ENCODE measurements at regions not wholly inside any gene's neighbourhood (a gene's known extent, or its start where the extent isn't known, plus 50 kb on each side); places are given as distances from the start of the nearest gene placed in this dataset.

- Histone ChIP-seq H3K4me3 (ENCODE audit: insufficient read depth, low read depth, low read length) (no peak overlapping the region), H4K8ac (ENCODE audit: low read depth in 2 of 2, low read length in 2 of 2) (no peak overlapping the region), H3K14ac (replicated peaks; ENCODE audit: low read depth, low read length) (no peak overlapping the region), H4K5ac (ENCODE audit: low read depth, low read length) (no peak overlapping the region), H3K27me3 (ENCODE audit: control insufficient read depth, insufficient read depth, low read length) (no peaks in the 10 kb centered on the region; the same call in 1 of the 2 replicates), H3K23ac (ENCODE audit: low read depth, low read length) (no peak overlapping the region), H3K36me3 (ENCODE audit: control insufficient read depth, insufficient read depth, low read length) (no peaks in the 10 kb centered on the region), H2BK5ac (ENCODE audit: low read depth, low read length, poor library complexity, severe bottlenecking) (no peak overlapping the region), H3K56ac (ENCODE audit: extremely low read depth, insufficient read depth, low read length) (no peak overlapping the region), H2AK5ac (ENCODE audit: low read depth, low read length) (no peak overlapping the region), H4K91ac (ENCODE audit: insufficient read depth, low read depth, low read length) (no peak overlapping the region), H2AFZ (replicated peaks; ENCODE audit: low read length, poor library complexity) (no peak overlapping the region), H3K9me3 (ENCODE audit: control insufficient read depth, insufficient read depth, low read length) (no peaks in the 10 kb centered on the region), H2AK9ac (replicated peaks; ENCODE audit: low read depth, low read length, poor library complexity) (no peak overlapping the region), H4K20me1 (ENCODE audit: insufficient read depth, low read length) (no peaks in the 10 kb centered on the region), H2BK120ac (ENCODE audit: low read depth, low read length) (no peak overlapping the region), H3K9me1 (ENCODE audit: insufficient read depth, low read length) (no peaks in the 10 kb centered on the region), H3K79me1 (ENCODE audit: low read depth in 1 of 2, low read length in 2 of 2) (no peaks in the 10 kb centered on the region), H3K18ac (ENCODE audit: low read depth, low read length) (no peak overlapping the region), H2BK15ac (ENCODE audit: low read depth, low read length) (no peak overlapping the region), H2BK20ac (ENCODE audit: low read depth, low read length) (no peak overlapping the region), H3K4me1 (ENCODE audit: control insufficient read depth, insufficient read depth, low read length) (no peaks in the 10 kb centered on the region), H3K4ac (ENCODE audit: low read depth, low read length) (no peak overlapping the region), H3K4me2 (ENCODE audit: low read depth, low read length) (no peak overlapping the region), H3K27ac (ENCODE audit: insufficient read depth, low read length) (no peak overlapping the region), H3K9ac (ENCODE audit: low read depth, low read length) (no peak overlapping the region)
- WGBS, 2 experiments (ENCODE audit: extremely low coverage in 2 of 2, insufficient read length in 1 of 2): no CpG with 5 or more reads among the region's 1 CpG
- no TSS peak for BruUV-seq (replicated peaks)
- in situ Hi-C loops (cut with MboI; ENCODE audit: low sequenced_read_pairs) (no loop called here), dilution Hi-C loops (cut with HindIII; ENCODE audit: low sequenced_read_pairs, unreplicated experiment) (no loop called here), intact Hi-C loops (cut with micrococcal nuclease) (no loop called here)
- DNase-seq (no peak), ATAC-seq (ENCODE audit: low read depth) (no peak)
- TF ChIP-seq CHD1 (IDR thresholded peaks at IDR 0.05; ENCODE audit: low read depth, low read length) (no peak), RFX5 (IDR thresholded peaks at IDR 0.05; ENCODE audit: low read depth, low read length) (no peak), RCOR1 (IDR thresholded peaks at IDR 0.05; ENCODE audit: insufficient replicate concordance, low read length) (no peak), POLR2A (IDR thresholded peaks at IDR 0.05; ENCODE audit: low read depth, low read length) (no peak), MAFK (IDR thresholded peaks at IDR 0.05; ENCODE audit: low read depth, low read length) (no peak), FOS (IDR thresholded peaks at IDR 0.05; ENCODE audit: low read depth, low read length) (no peak), ELK1 (IDR thresholded peaks at IDR 0.05; ENCODE audit: borderline replicate concordance, low read depth, low read length) (no peak), USF2 (IDR thresholded peaks at IDR 0.05; ENCODE audit: low read depth, low read length) (no peak), SMC3 (IDR thresholded peaks at IDR 0.05; ENCODE audit: low read depth, low read length) (no peak), MXI1 (IDR thresholded peaks at IDR 0.05; ENCODE audit: borderline replicate concordance, low read depth, low read length) (no peak), RAD21 (IDR thresholded peaks at IDR 0.05; ENCODE audit: low read length) (no peak), CEBPB (IDR thresholded peaks at IDR 0.05; ENCODE audit: low read depth, low read length) (no peak), NFE2L2 (IDR thresholded peaks at IDR 0.05; ENCODE audit: low read depth, low read length) (no peak), MAZ (IDR thresholded peaks at IDR 0.05; ENCODE audit: borderline replicate concordance, low read depth, low read length) (no peak), BHLHE40 (IDR thresholded peaks at IDR 0.05; ENCODE audit: low read depth, low read length) (no peak), CTCF (conservative IDR thresholded peaks at IDR 0.05; ENCODE audit: low read depth, low read length) (no peak)
- POLR2A ChIA-PET (ENCODE audit: unreplicated experiment): no interaction called here
- CTCF ChIA-PET: no interaction called here
These were observed 51.0 kb upstream of the NSUN7 start for GRCh38 chr4:40698733-40699132.

Data from IMR-90 (cell line).